Stimulated activated CD4-positive, alpha-beta T cell treated with anti-CD3 and anti-CD28 coated beads, TNF-alpha, amount 100 ng/mL, for 48 hours (primary cell): ENCODE measurements at regions not wholly inside any gene's neighbourhood (a gene's known extent, or its start where the extent isn't known, plus 50 kb on each side); places are given as distances from the start of the nearest gene placed in this dataset.
"Not testable (repeated sequence)": the region's sequence is repeated elsewhere in the genome, so short reads cannot be mapped to it uniquely, and the experiment has no call there.

Experiments
- DNase-seq, 3 donors: peaks; one replicate each; pipeline ENCODE4 v3.0.0-alpha.2; 2020; ENCODE audit warnings: low read depth in 3 of 3

GRCh38 chr21:35178827-35179226 is 129.7 kb upstream of the RUNX1 start:
- peak in 1 of 3 donors; percentile 12 for DNase-seq

GRCh38 chr21:35178098-35178497 is 129.0 kb upstream of the RUNX1 start:
- no peak for DNase-seq

- DNase-seq = no peak
Observed at GRCh38 chr21:35172231-35172630, 123.1 kb upstream of the RUNX1 start.

- DNase-seq = no peak
Observed at GRCh38 chr21:35171385-35171784, 122.3 kb upstream of the RUNX1 start.

GRCh38 chr21:35170818-35171217 is 121.7 kb upstream of the RUNX1 start:
- DNase-seq = no peak

- DNase-seq = no peak
Observed at GRCh38 chr21:35170244-35170643, 121.1 kb upstream of the RUNX1 start.

GRCh38 chr21:35169574-35169973 is 120.5 kb upstream of the RUNX1 start:
- DNase-seq = no peak

- DNase-seq = no peak
Observed at GRCh38 chr21:35168735-35169134, 119.6 kb upstream of the RUNX1 start.

GRCh38 chr21:35164971-35165483 is 115.9 kb upstream of the RUNX1 start:
- DNase-seq = no peak

- DNase-seq = no peak
Observed at GRCh38 chr21:35164380-35164779, 115.3 kb upstream of the RUNX1 start.

- DNase-seq = no peak
Observed at GRCh38 chr21:35163411-35163810, 114.3 kb upstream of the RUNX1 start.

GRCh38 chr21:35162831-35163230 is 113.7 kb upstream of the RUNX1 start:
- DNase-seq = no peak

GRCh38 chr21:35159881-35160280 is 110.8 kb upstream of the RUNX1 start:
- no peak for DNase-seq

- not testable (repeated sequence) for DNase-seq
Observed at GRCh38 chr21:35157374-35157773, 108.3 kb upstream of the RUNX1 start.

GRCh38 chr21:35156293-35157278 is 107.5 kb upstream of the RUNX1 start:
- DNase-seq = no peak

GRCh38 chr21:35154788-35155187 is 105.7 kb upstream of the RUNX1 start:
- no peak for DNase-seq

- no peak for DNase-seq
Observed at GRCh38 chr21:35153671-35154070, 104.6 kb upstream of the RUNX1 start.

GRCh38 chr21:35150562-35151226 is 101.6 kb upstream of the RUNX1 start:
- no peak for DNase-seq

- DNase-seq = no peak
Observed at GRCh38 chr21:35149698-35150097, 100.6 kb upstream of the RUNX1 start.

- DNase-seq = no peak
Observed at GRCh38 chr21:35147439-35147838, 98.3 kb upstream of the RUNX1 start.

- DNase-seq = no peak
Observed at GRCh38 chr21:35145626-35146233, 96.6 kb upstream of the RUNX1 start.

- DNase-seq = no peak
Observed at GRCh38 chr21:35144978-35145377, 95.9 kb upstream of the RUNX1 start.
